Activated CD4-positive, alpha-beta T cell treated with anti-CD3 and anti-CD28 coated beads, Interleukin-2, amount 10 ng/mL, durations not matched to agents 7 days and 5 days (primary cell): ENCODE measurements at regions not wholly inside any gene's neighbourhood (a gene's known extent, or its start where the extent isn't known, plus 50 kb on each side); places are given as distances from the start of the nearest gene placed in this dataset.
"Not testable (repeated sequence)": the region's sequence is repeated elsewhere in the genome, so short reads cannot be mapped to it uniquely, and the experiment has no call there.

ENCODE experiments used
- CTCF ChIA-PET: fragments of 350-600 bp; sonication (Branson Sonifier 250); formaldehyde crosslinking; loops from one replicate; lab custom pipeline; 2021; ENCODE audit warnings: antibody characterized with exemption; lab: Charles Lee
- POLR2A ChIA-PET: fragments of 350-600 bp; sonication (Branson Sonifier 250); formaldehyde crosslinking; loops from one replicate; lab custom pipeline; 2021; ENCODE audit warnings: antibody characterized with exemption; lab: Charles Lee
- DNase-seq: peaks from one replicate; pipeline ENCODE4 v3.0.0-alpha.2; 2020
- H3K27ac Mint-ChIP-seq: one replicate; pipeline ENCODE4 v1.8.0; 2021; ENCODE audit warnings: mild to moderate bottlenecking, moderate library complexity, mixed read lengths
- H3K27me3 Mint-ChIP-seq: one replicate; pipeline ENCODE4 v1.8.0; 2021; ENCODE audit warnings: mixed read lengths
- H3K36me3 Mint-ChIP-seq: one replicate; pipeline ENCODE4 v1.8.0; 2021; ENCODE audit warnings: low read depth, mixed read lengths
- H3K4me1 Mint-ChIP-seq: one replicate; pipeline ENCODE4 v1.8.0; 2021; ENCODE audit warnings: mixed read lengths
- H3K4me3 Mint-ChIP-seq: one replicate; pipeline ENCODE4 v1.8.0; 2021; ENCODE audit warnings: mild to moderate bottlenecking, moderate library complexity, mixed read lengths
- H3K9me3 Mint-ChIP-seq: one replicate; pipeline ENCODE4 v1.8.0; 2021; ENCODE audit warnings: mixed read lengths

GRCh38 chr1:189158155-189158554, 1319.5 kb downstream of the BRINP3 start:
- Mint-ChIP-seq H3K4me1 (no peaks in the 10 kb centered on the region), H3K27me3 (no peaks in the 10 kb centered on the region), H3K27ac (no peak overlapping the region), H3K36me3 (no peaks in the 10 kb centered on the region), H3K4me3 (no peak overlapping the region), H3K9me3 (peaks cover 5% of the 10 kb centered on the region)
- DNase-seq, result no peak
- CTCF ChIA-PET, result no interaction called here
- POLR2A ChIA-PET, result no interaction called here

GRCh38 chr1:189175889-189176288, 1301.8 kb downstream of the BRINP3 start:
- ChIA-PET POLR2A (no interaction called here), CTCF (no interaction called here)
- H3K4me3 Mint-ChIP-seq, result no peak overlapping the region
- no peaks in the 10 kb centered on the region for H3K36me3 Mint-ChIP-seq
- H3K27ac Mint-ChIP-seq, result no peak overlapping the region
- peaks cover 12% of the 10 kb centered on the region for H3K9me3 Mint-ChIP-seq
- no peaks in the 10 kb centered on the region for H3K27me3 Mint-ChIP-seq
- DNase-seq, result no peak
- H3K4me1 Mint-ChIP-seq, result no peaks in the 10 kb centered on the region

GRCh38 chr1:189180057-189180456, 1297.6 kb downstream of the BRINP3 start:
- H3K36me3 Mint-ChIP-seq, result no peaks in the 10 kb centered on the region
- DNase-seq, result no peak
- H3K4me3 Mint-ChIP-seq, result no peak overlapping the region
- peaks cover 2% of the 10 kb centered on the region for H3K9me3 Mint-ChIP-seq
- H3K27ac Mint-ChIP-seq, result no peak overlapping the region
- POLR2A ChIA-PET, result no interaction called here
- CTCF ChIA-PET, result no interaction called here
- no peaks in the 10 kb centered on the region for H3K27me3 Mint-ChIP-seq
- H3K4me1 Mint-ChIP-seq, result no peaks in the 10 kb centered on the region

- H3K4me3 Mint-ChIP-seq, result no peak overlapping the region
- H3K9me3 Mint-ChIP-seq, result no peaks in the 10 kb centered on the region
- DNase-seq, result no peak
- ChIA-PET CTCF (no interaction called here), POLR2A (no interaction called here)
- H3K27ac Mint-ChIP-seq, result no peak overlapping the region
- no peaks in the 10 kb centered on the region for H3K27me3 Mint-ChIP-seq
- no peaks in the 10 kb centered on the region for H3K36me3 Mint-ChIP-seq
- no peaks in the 10 kb centered on the region for H3K4me1 Mint-ChIP-seq
Observed at GRCh38 chr1:189185097-189185496, 1292.6 kb downstream of the BRINP3 start.

GRCh38 chr1:189192741-189193520, 1284.7 kb downstream of the BRINP3 start:
- H3K36me3 Mint-ChIP-seq, result no peaks in the 10 kb centered on the region
- CTCF ChIA-PET, result no interaction called here

GRCh38 chr1:189205863-189206262, 1271.8 kb downstream of the BRINP3 start:
- Mint-ChIP-seq H3K4me3 (no peak overlapping the region), H3K27ac (no peak overlapping the region), H3K27me3 (no peaks in the 10 kb centered on the region), H3K36me3 (no peaks in the 10 kb centered on the region), H3K4me1 (no peaks in the 10 kb centered on the region), H3K9me3 (peaks cover 2% of the 10 kb centered on the region)
- POLR2A ChIA-PET, result no interaction called here
- CTCF ChIA-PET, result no interaction called here
- DNase-seq, result no peak

More at GRCh38 chr1:189192741-189193520, 1284.7 kb downstream of the BRINP3 start:
- Mint-ChIP-seq H3K9me3 (no peaks in the 10 kb centered on the region), H3K4me3 (no peak overlapping the region), H3K27me3 (no peaks in the 10 kb centered on the region), H3K27ac (no peak overlapping the region), H3K4me1 (no peaks in the 10 kb centered on the region)
- POLR2A ChIA-PET, result no interaction called here
- no peak for DNase-seq

GRCh38 chr1:189206617-189207016, 1271.0 kb downstream of the BRINP3 start:
- Mint-ChIP-seq H3K36me3 (no peaks in the 10 kb centered on the region), H3K4me1 (no peaks in the 10 kb centered on the region), H3K27ac (no peak overlapping the region), H3K4me3 (no peak overlapping the region), H3K9me3 (peaks cover 2% of the 10 kb centered on the region), H3K27me3 (no peaks in the 10 kb centered on the region)
- no peak for DNase-seq
- CTCF ChIA-PET, result no interaction called here
- POLR2A ChIA-PET, result no interaction called here

GRCh38 chr1:189211742-189212141, 1265.9 kb downstream of the BRINP3 start:
- CTCF ChIA-PET, result no interaction called here
- Mint-ChIP-seq H3K27ac (no peak overlapping the region), H3K36me3 (no peaks in the 10 kb centered on the region), H3K27me3 (no peaks in the 10 kb centered on the region), H3K4me3 (no peak overlapping the region), H3K9me3 (peaks cover 2% of the 10 kb centered on the region), H3K4me1 (no peaks in the 10 kb centered on the region)
- no peak for DNase-seq
- POLR2A ChIA-PET, result no interaction called here

- H3K27me3 Mint-ChIP-seq, result no peaks in the 10 kb centered on the region
- no peaks in the 10 kb centered on the region for H3K4me1 Mint-ChIP-seq
- POLR2A ChIA-PET, result no interaction called here
- H3K27ac Mint-ChIP-seq, result no peak overlapping the region
- H3K4me3 Mint-ChIP-seq, result no peak overlapping the region
- H3K36me3 Mint-ChIP-seq, result no peaks in the 10 kb centered on the region
- peaks cover 2% of the 10 kb centered on the region for H3K9me3 Mint-ChIP-seq
- DNase-seq, result no peak
- CTCF ChIA-PET, result no interaction called here
Observed at GRCh38 chr1:189212606-189213005, 1265.1 kb downstream of the BRINP3 start.

- H3K4me1 Mint-ChIP-seq, result no peaks in the 10 kb centered on the region
- no peaks in the 10 kb centered on the region for H3K27me3 Mint-ChIP-seq
- no peak overlapping the region for H3K27ac Mint-ChIP-seq
- H3K4me3 Mint-ChIP-seq, result no peak overlapping the region
- H3K9me3 Mint-ChIP-seq, result no peaks in the 10 kb centered on the region
- H3K36me3 Mint-ChIP-seq, result no peaks in the 10 kb centered on the region
- CTCF ChIA-PET, result no interaction called here
- POLR2A ChIA-PET, result no interaction called here
- no peak for DNase-seq
Observed at GRCh38 chr1:189216886-189217285, 1260.8 kb downstream of the BRINP3 start.

GRCh38 chr1:189217646-189218045, 1260.0 kb downstream of the BRINP3 start:
- no peaks in the 10 kb centered on the region for H3K27me3 Mint-ChIP-seq

GRCh38 chr1:189220750-189221149, 1256.9 kb downstream of the BRINP3 start:
- POLR2A ChIA-PET, result no interaction called here

More at GRCh38 chr1:189217646-189218045, 1260.0 kb downstream of the BRINP3 start:
- ChIA-PET POLR2A (no interaction called here), CTCF (no interaction called here)
- no peak overlapping the region for H3K4me3 Mint-ChIP-seq
- no peak overlapping the region for H3K27ac Mint-ChIP-seq
- H3K9me3 Mint-ChIP-seq, result no peaks in the 10 kb centered on the region
- no peaks in the 10 kb centered on the region for H3K4me1 Mint-ChIP-seq
- DNase-seq, result no peak
- no peaks in the 10 kb centered on the region for H3K36me3 Mint-ChIP-seq

GRCh38 chr1:189225794-189226145, 1251.9 kb downstream of the BRINP3 start:
- H3K36me3 Mint-ChIP-seq, H3K9me3 Mint-ChIP-seq, H3K4me1 Mint-ChIP-seq, H3K4me3 Mint-ChIP-seq, H3K27me3 Mint-ChIP-seq, CTCF ChIA-PET, DNase-seq, H3K27ac Mint-ChIP-seq, POLR2A ChIA-PET: not testable (repeated sequence)

More at GRCh38 chr1:189220750-189221149, 1256.9 kb downstream of the BRINP3 start:
- Mint-ChIP-seq H3K27ac (no peak overlapping the region), H3K36me3 (no peaks in the 10 kb centered on the region), H3K9me3 (peaks cover 4% of the 10 kb centered on the region), H3K4me1 (no peaks in the 10 kb centered on the region), H3K4me3 (no peak overlapping the region), H3K27me3 (no peaks in the 10 kb centered on the region)
- CTCF ChIA-PET, result no interaction called here
- no peak for DNase-seq

- Mint-ChIP-seq H3K36me3 (no peaks in the 10 kb centered on the region), H3K4me3 (no peak overlapping the region), H3K9me3 (peaks cover 4% of the 10 kb centered on the region), H3K27ac (no peak overlapping the region), H3K4me1 (no peaks in the 10 kb centered on the region), H3K27me3 (no peaks in the 10 kb centered on the region)
- POLR2A ChIA-PET, result no interaction called here
- CTCF ChIA-PET, result no interaction called here
- DNase-seq, result no peak
Observed at GRCh38 chr1:189226779-189227178, 1250.9 kb downstream of the BRINP3 start.
